Neural crest cell (in vitro differentiated cells): ENCODE measurements at regions not wholly inside any gene's neighbourhood (a gene's known extent, or its start where the extent isn't known, plus 50 kb on each side); places are given as distances from the start of the nearest gene placed in this dataset.

Experiments used
- DNase-seq: peaks from one replicate; pipeline ENCODE4 v3.0.0; 2021; ENCODE audit warnings: low read depth, mixed read lengths, low spot score
- H3K27ac Mint-ChIP-seq: one replicate; pipeline ENCODE4 v1.8.0; 2021; ENCODE audit warnings: mild to moderate bottlenecking, mixed read lengths; ENCODE audit not compliant: unreplicated experiment
- H3K27me3 Mint-ChIP-seq: 2 replicates; pipeline ENCODE4 v1.8.0; 2021; ENCODE audit warnings: low read depth, mild to moderate bottlenecking, mixed read lengths
- H3K36me3 Mint-ChIP-seq: 2 replicates; pipeline ENCODE4 v1.8.0; 2021; ENCODE audit warnings: low read depth, mild to moderate bottlenecking, mixed read lengths
- H3K4me1 Mint-ChIP-seq: 2 replicates; pipeline ENCODE4 v1.8.0; 2021; ENCODE audit warnings: mixed read lengths
- H3K4me3 Mint-ChIP-seq: one replicate; pipeline ENCODE4 v1.8.0; 2021; ENCODE audit warnings: mild to moderate bottlenecking, mixed read lengths
- H3K9me3 Mint-ChIP-seq: 2 replicates; pipeline ENCODE4 v1.8.0; 2021; ENCODE audit warnings: mixed read lengths
- TF ChIP-seq, protein P1 (sequence below): fragments of 200-600 bp; sonication (generic); conservative IDR thresholded peaks from 2 replicates; pipeline ENCODE4 v1.5.0; 2021; ENCODE audit warnings: antibody characterized with exemption, mild to moderate bottlenecking

DNA sequence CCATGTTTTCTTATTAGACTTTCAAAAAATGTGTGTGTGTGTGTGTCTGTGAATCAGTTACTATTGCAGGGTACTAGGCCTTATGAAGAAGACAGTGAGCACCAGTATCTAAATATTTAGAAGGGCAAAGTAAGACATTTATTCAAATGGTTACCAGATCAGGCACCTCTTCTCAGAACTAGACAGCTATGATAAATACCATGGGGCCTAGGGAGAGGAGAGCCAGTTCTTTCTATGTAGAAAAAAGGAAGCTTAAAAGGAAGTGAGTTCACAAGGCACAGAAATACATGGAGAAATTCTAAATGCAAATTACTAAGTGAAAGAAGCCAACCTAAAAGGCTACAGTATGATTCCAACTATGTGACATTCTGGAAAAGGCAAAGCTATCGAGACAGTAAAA is 261.3 kb downstream of the SOX11 start:
- Mint-ChIP-seq H3K4me1 (peaks cover 28% of the 10 kb centered on the region), H3K27ac (no peak overlapping the region), H3K4me3 (no peak overlapping the region), H3K9me3 (peaks cover 4% of the 10 kb centered on the region), H3K36me3 (no peaks in the 10 kb centered on the region), H3K27me3 (no peaks in the 10 kb centered on the region)
- no peak for DNase-seq
- TF ChIP-seq, protein P1, sequence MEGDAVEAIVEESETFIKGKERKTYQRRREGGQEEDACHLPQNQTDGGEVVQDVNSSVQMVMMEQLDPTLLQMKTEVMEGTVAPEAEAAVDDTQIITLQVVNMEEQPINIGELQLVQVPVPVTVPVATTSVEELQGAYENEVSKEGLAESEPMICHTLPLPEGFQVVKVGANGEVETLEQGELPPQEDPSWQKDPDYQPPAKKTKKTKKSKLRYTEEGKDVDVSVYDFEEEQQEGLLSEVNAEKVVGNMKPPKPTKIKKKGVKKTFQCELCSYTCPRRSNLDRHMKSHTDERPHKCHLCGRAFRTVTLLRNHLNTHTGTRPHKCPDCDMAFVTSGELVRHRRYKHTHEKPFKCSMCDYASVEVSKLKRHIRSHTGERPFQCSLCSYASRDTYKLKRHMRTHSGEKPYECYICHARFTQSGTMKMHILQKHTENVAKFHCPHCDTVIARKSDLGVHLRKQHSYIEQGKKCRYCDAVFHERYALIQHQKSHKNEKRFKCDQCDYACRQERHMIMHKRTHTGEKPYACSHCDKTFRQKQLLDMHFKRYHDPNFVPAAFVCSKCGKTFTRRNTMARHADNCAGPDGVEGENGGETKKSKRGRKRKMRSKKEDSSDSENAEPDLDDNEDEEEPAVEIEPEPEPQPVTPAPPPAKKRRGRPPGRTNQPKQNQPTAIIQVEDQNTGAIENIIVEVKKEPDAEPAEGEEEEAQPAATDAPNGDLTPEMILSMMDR = no peak

DNA sequence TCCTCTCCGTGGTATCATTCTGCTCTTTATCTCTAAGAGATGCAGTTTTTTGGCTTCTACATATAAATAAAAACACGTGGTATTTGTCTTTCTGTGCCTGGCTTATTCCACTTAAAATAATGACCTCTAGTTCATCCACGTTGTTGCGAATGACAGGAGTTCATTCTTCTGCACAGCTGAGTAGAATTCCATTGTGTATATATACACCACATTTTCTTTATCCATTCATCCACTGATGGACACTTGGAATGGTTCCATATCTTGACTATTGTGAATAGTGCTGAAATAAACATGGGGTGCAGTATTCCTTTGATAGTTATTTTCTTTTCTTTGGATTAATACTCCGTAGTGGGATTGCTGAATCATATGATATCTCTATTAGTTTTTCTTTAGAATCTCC is 262.3 kb downstream of the SOX11 start:
- H3K27me3 Mint-ChIP-seq = no peaks in the 10 kb centered on the region
- peaks cover 4% of the 10 kb centered on the region for H3K9me3 Mint-ChIP-seq
- no peak overlapping the region for H3K4me3 Mint-ChIP-seq
- no peak for DNase-seq
- no peaks in the 10 kb centered on the region for H3K36me3 Mint-ChIP-seq
- H3K4me1 Mint-ChIP-seq = peaks cover 21% of the 10 kb centered on the region
- no peak overlapping the region for H3K27ac Mint-ChIP-seq
- TF ChIP-seq, protein P1 = no peak

DNA sequence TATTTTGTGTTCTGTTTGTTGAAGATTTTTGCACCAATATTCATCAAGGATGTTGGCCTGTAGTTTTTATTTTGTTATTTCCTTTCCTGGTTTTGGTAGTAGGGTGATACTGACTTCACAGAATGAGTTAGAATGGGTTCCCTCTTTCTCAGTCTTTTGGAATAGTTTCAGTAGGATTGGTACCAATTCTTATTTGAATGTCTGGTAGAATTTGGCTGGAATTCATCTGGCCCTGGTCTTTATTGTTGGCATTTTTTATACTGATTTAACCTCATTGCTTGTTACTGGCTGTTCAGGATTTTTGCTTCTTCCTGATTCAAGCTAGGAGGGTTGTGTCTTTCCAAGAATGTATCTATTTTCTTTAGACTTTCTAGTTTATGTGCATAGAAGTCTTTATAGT is 263.7 kb downstream of the SOX11 start:
- TF ChIP-seq, protein P1 = no peak
- H3K27me3 Mint-ChIP-seq = no peaks in the 10 kb centered on the region
- peaks cover 21% of the 10 kb centered on the region for H3K4me1 Mint-ChIP-seq
- DNase-seq = no peak
- peaks cover 1% of the 10 kb centered on the region for H3K36me3 Mint-ChIP-seq
- no peak overlapping the region for H3K27ac Mint-ChIP-seq
- peaks cover 8% of the 10 kb centered on the region for H3K9me3 Mint-ChIP-seq
- no peak overlapping the region for H3K4me3 Mint-ChIP-seq

DNA sequence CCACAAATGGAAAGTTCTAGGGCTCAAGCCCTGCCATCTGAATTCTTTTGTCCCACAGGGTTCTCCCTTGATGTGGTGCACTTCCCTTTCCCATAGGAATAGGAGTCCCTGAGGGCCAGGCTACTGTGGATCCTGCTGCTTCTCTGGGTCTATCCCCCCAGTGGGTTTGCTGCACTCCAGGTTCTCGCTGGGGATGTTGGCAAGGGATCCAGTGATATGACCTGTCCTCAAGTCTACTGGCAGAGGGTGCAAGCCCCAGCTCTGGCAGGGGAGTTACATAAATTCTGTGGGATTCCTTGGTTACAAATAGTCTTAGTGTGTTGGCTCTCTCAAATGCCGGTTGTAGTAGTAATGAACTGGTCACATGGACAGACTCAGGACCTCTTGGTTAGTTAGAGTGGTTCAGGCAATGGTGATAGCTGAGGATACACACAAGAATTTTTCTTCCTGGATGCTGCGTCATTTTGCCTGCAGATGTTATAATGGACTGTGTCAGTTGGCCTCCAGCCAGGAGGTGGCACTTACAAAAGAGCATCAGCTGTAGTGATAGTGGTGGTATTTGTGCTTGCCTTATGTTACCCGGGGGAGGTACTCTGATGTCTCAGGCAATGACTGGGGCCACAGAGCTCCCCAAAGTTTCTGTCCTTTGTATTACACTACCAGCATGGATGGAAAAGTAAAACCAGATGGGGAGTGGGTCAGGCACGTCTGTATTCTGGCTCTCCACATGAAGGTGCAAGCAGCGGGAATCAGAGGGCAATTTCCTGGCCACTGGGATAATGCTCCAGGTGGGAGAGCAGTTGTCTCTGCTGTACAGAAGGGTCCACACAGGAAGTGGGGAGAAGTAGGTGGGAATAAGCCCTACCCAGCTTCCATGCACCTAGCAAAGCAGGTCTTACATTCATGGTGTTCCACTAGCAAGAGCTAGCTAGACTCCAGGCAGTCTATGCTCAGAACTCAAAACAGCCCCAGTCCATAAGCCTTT is 267.9 kb downstream of the SOX11 start:
- TF ChIP-seq, protein P1 = no peak
- Mint-ChIP-seq H3K27ac (no peak overlapping the region), H3K36me3 (peaks cover 7% of the 10 kb centered on the region), H3K4me3 (no peak overlapping the region), H3K9me3 (peaks cover 8% of the 10 kb centered on the region), H3K4me1 (peaks cover 4% of the 10 kb centered on the region), H3K27me3 (no peaks in the 10 kb centered on the region)
- DNase-seq = no peak

DNA sequence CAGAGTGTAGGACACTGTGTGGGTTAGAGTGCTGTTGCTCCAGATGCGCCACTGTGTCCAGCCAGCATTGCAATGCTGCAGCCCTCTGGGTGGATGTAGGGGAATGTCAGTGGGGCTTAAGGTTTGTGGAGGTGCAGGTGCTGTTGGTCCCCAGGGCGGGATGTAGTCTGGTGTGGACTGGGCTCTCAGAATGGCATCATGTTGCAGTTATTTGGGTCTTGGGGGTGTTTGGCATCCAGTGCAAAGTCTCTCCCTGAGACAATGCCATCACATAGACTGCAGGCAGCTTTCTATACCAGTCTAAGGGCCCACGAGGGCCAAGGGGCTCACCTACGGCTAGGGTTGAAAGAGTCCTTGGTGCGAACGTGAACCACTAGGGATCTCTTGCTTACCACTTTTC is 275.3 kb downstream of the SOX11 start:
- H3K27me3 Mint-ChIP-seq = no peaks in the 10 kb centered on the region
- no peak overlapping the region for H3K4me3 Mint-ChIP-seq
- H3K9me3 Mint-ChIP-seq = peaks cover 4% of the 10 kb centered on the region
- peaks cover 6% of the 10 kb centered on the region for H3K36me3 Mint-ChIP-seq
- TF ChIP-seq, protein P1 = no peak
- H3K27ac Mint-ChIP-seq = no peak overlapping the region
- H3K4me1 Mint-ChIP-seq = peaks cover 8% of the 10 kb centered on the region
- DNase-seq = no peak
